HuH-7.5 (cell line): ENCODE measurements at regions not wholly inside any gene's neighbourhood (a gene's known extent, or its start where the extent isn't known, plus 50 kb on each side); places are given as distances from the start of the nearest gene placed in this dataset.
A peak's percentile ranks its signal among the peaks of the same experiment; 100 is the strongest.
"Not testable (repeated sequence)": the region's sequence is repeated elsewhere in the genome, so short reads cannot be mapped to it uniquely, and the experiment has no call there.

Source experiments
- DNase-seq: peaks from one replicate; pipeline ENCODE4 v3.0.0; 2011; ENCODE audit warnings: low spot score

DNA sequence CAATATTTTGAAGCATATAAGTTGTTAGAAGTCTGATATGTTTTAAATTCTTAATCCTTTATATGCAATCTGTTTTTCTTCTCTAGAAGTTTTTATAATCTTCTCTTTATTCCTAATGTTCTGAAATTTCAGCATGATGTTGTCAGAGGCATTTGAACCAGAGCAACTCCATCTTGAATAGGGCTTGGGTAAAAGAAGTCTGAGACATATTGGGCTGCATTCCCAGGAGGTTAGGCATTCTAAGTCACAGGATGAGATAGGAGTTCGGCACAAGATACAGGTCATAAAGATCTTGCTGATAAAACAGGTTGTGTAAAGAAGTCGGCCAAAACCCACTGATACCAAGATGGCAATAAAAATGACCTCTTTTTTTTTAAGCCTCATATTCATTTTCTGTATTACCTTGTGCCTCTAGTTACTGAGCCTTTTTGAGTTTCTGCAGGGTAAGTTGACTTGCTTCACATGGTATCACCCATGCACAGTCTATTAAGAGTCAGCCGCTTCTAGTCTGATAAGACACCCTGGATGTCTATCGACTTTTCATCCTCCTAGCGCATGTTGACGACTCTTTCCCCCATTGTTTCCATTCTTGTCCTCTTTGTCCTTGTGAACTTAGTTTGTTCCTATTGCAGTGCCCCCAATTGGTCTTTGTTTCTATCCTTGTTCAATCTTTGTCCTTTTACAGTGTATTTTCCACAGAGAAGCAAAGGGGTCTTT, 80.8 kb upstream of the RNU6-1 start:
- no peak for DNase-seq

DNA sequence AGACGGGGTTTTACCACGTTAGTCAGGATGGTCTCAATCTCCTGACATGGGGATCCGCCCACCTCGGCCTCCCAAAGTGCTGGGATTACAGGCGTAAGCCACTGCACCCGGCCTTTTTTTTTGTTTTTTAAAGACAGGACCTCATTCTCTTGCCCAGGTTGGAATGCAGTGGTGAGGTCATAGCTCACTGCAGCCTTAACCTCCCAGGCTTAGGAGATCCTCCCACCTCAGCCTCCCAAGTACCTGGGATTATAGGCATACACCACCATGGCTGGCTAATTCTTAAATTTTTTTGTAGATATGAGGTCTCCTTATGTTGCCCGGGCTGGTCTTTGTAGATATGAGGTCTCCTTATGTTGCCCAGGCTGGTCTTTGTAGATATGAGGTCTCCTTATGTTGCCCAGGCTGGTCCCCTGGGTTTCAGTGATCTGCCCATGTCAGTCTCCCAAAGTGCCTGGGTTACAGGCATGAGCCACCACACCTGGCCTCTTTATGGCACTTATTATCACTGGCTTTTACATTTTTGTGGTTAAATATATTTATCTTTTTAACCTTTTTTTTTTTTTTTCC, 82.3 kb upstream of the RNU6-1 start:
- DNase-seq = no peak

DNA sequence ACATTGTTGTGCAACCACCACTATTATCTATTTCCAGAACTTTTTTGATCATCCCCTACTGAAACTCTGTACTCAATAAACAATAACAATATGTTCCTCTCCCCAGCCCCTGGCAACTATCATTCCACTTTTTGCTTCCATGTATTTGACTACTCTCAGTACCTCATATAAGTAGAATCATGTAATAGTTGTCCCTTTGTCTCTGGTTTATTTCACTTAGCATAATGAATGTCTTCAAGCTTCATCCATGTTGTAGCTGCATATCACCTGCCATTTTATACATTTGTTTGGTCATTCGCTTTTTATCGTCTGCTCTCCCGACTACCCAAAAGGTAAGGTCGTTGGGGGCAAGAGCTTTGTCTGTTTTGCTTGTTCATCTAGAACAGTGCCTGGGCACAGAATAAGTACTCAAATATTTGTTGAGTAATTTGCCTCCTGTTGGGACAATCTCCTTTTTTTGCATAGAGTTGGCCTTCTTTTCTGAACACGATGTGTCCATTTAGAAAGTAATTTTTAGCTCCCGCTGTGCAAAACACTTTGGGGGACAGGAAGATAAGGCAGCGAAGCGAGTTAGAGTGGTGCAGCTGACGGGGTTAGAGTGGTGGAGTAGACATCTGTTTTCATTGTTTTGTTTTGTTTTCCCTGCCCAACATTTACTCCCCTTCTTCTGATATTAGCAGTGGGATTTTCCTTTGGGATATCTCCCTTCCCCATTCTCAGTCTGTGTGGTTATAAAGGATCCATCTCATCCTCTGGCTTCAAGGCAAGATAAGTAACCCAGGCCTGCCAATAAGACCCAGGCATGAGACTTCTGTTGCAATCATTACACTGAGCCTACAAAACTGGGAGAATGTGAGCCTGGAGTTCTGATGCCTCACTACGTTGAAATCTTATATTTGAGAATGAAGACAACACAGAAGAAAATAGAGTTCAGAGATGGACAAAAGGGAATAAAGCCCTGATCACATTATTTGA, 83.4 kb upstream of the RNU6-1 start:
- no peak for DNase-seq

DNA sequence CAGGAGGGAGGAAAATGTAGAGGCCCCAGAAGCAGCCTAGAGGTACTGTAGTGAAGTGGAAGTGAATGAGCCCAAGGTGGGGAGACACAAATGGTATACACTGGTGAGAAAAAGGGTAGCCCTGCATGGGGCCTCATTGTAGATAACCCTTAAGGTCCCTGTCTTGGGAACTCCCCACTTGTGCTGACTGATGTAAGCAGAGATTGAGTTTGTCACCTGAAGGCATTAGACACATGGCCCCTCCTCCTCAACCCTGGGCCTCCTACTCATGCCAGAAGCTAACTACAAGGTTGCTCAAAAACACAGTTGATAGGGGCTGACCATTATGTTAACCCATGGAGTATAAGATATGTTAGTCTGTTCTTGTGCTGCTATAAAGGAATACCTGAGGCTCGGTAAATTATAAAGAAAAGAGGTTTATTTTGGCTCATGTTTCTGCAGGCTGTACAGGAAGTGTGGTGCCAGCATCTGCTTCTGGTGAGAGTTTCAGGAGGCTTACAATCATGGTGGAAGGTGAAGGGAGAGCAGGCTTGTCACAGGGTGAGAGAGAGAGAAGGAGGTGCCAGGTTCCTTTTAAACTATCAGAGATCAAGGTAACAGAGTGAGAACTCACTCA, 84.6 kb upstream of the RNU6-1 start:
- no peak for DNase-seq

DNA sequence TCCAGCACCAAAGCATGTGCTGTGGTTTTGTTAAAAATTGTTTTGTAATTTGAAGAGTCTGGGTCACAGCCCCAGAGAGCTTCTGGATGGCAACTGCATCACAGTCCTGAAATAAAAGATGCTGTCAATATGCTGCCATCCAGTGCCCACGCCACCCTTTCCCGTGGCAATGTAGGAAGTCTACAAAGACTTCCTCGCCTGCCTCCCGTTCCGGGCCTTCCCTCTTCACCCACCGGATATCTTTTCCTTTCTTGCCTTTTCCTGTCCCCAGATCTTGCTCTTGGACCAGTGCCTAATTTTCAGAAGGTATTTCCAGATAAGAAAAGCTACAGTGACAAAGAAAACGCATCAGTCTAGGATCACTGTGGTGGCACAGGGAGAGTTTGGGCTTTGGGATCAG, 85.3 kb upstream of the RNU6-1 start:
- no peak for DNase-seq

DNA sequence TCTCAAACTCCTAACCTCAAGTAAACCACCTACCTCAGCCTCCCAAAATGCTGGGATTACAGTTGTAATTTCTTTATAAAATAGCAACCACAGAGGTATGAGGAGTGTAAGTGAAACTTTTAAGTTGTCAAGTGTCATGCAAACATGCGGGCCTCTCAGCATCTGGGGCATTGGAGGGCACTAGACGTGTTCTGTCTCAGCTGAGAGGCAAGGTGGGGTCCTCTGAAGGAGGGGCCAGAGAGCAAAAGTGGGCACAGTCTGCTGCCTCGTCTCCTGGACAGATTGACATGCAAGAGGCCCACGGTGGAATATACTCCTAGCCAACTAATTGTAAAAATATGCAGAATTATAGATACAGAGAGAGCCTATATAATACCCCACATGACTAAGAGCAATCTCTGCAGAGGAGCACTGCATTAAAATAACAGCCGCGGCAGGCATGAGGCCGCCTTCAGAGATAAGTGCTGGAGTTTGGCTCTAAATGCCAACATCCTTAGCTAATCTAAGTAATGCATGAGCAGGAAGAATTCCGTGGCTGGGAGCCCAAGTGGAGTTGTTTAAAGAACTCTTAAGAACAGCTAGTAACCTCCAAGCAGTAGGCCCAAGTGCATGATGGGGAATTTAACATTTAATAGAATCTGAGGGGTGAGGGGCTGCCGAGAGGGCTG, 87.8 kb upstream of the RNU6-1 start:
- DNase-seq = no peak

DNA sequence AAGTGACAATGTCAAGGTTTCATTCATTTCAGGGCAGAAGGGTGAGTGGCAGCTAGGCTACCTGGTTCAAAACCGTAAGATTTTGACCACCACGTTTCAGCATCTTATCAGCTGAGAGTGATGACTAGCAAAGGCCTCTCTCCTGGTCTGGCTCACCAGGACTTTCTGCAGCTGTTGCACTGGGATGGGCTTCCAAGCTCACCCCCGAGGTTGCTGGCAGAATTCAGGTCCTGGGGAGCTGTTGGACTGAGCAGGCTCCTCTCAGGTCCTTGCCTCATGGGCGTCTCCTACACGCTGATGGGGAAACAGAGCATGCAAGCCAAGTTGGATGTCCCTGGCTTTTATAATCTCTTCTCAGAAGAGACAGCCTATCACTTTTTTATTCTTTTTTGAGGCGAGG, 88.8 kb upstream of the RNU6-1 start:
- no peak for DNase-seq

DNA sequence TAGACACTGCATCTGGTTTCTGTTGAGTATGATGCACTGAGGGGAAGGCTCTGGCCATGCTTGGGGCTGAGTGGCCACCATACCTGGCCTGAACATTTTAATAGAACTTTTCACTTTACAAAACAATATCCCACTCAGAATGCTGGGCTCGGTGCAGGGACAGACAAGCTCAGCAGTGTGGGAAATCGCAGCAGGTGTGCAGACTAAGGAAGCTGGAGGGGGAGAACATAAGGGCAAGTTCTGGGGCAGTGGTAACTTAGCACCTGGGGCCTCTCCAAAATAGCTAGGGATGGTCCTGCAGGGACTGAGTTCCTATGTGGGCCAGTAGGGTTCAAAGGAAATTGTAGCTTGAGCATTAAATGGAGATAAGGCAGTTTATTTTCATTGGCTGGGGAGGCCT, 90.9 kb upstream of the RNU6-1 start:
- no peak for DNase-seq

DNA sequence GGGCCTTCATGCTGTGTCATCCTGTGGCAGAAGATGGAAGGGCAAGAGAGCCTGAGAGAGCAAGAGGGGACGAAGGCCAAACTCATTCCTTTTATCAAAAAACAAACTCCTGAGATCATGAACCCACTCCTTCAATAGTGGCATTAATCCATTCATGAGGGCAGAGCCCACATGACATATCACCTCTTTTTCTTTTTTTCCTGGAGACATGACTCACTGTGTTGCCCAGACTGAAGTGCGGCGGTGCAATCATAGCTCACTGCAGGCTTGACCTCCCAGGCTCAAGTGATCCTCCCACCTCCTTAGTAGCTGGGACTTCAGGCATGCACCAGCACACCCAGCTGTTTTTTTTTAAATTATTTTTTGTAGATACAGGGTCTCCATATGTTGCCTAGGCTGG, 92.0 kb upstream of the RNU6-1 start:
- no peak for DNase-seq

DNA sequence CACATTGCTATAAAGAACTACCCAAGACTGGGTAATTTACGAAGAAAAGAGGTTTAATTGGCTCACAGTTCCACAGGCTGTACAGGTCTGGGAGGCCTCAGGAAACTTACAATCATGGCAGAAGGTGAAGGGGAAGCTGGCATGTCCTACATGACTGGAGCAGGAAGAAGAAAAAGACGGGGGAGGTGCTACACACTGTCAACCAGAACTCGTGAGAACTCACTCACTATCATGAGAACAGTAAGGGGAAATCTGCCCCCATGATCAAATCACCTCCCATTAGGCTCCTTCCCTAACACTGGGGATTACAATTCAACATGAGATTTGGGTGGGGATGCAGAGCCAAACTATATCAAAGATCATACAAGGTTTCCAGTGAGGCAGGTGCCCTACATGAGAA, 94.3 kb upstream of the RNU6-1 start:
- DNase-seq = not testable (repeated sequence)

DNA sequence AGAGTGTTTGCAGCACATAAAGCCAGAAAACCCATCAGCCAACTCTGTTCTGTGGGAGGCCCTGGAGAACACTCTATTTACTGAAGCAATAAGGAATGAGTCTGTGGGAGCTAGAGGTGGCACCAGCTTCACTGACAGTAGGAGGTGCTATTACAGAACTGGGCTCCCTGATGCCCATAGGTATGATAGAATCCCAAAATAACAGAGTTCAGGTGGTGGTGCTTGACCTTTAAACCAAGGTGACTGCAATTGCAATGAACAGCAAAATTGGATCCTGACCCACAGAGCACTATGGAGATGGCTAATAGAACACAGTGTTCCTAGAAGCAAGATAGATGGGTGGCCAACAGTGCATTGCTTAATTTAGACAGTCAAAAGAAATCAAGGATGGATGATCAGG, 95.4 kb upstream of the RNU6-1 start:
- DNase-seq = no peak

DNA sequence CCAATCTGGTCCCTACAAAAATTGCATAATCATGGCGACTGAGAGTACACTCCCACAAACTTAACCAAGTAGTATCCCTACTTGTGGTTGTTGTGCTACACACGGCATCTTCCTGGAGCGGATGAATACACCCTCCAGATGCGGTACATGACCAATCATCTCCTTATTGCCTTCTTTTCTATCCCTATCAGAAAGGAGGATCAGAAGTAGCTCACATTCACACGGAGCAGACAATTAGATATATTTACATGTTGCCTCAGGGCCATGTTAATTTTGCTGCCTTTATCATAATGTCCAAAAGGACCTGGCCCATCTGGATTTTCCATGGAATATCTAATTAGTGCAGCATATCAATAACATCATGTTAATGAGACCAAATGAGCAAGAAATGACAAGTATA, 96.4 kb upstream of the RNU6-1 start:
- no peak for DNase-seq

DNA sequence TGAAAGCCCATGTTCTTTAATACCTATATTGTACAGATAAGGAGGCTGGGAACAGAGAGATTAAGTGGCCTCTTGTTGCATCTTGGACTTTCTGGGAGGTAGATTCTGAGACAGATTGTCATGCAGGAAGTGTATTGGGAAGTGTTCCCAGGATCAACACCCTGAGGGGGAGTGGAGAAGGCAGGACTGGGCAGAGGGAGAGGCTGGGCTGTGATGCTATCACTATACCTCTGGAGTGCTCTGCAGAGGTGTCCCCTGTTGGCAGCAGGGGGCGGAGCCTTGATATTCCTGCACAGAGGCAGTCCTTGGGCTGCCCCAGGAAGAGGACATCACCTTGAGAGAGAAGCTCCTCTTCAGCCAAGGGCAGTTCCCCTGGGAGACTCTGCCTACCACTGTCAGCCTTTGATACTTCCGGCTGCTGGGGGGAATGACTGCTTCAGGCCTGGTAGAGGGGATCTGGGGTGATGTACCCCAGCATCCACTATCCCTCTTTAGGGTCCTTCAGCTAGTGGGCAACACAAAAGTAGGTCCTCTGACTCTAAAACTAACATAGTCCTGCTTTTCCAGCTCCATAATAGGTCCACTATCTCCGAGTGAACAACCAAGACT, 97.4 kb upstream of the RNU6-1 start:
- DNase-seq = no peak

DNA sequence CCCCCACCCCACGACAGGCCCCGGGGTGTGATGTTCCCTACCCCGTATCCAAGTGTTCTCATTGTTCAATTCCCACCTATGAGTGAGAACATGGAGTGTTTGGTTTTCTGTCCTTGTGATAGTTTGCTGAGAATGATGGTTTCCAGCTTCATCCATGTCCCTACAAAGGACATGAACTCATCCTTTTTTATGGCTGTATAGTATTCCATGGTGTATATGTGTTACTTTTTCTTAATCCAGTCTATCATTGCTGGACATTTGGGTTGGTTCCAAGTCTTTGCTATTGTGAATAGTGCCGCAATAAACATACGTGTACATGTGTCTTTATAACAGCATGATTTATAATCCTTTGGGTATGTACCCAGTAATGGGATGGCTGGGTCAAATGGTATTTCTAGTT, 99.3 kb upstream of the RNU6-1 start:
- not testable (repeated sequence) for DNase-seq

DNA sequence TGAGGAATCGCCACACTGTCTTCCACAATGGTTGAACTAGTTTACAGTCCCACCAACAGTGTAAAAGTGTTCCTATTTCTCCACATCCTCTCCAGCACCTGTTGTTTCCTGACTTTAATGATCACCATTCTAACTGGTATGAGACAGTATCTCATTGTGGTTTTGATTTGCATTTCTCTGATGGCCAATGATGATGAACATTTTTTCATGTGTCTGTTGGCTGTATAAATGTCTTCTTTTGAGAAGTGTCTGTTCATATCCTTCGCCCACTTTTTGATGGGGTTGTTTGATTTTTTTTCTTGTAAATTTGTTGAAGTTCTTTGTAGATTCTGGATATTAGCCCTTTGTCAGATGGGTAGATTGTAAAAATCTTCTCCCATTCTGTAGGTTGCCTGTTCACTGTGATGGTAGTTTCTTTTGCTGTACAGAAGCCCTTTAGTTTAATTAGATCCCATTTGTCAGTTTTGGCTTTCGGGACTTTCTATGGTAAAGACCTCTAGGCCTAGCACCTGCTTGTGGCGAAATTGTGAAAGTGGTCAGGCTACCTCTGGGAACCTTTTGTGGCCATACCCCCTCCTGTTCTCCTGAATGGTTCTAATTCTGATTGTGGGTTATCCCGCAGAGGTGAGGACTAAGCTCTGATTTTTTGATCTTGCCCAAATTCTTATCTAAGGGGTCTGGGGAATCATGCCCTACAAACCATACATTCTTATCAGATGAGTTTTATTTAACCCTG, 99.9 kb upstream of the RNU6-1 start:
- not testable (repeated sequence) for DNase-seq

DNA sequence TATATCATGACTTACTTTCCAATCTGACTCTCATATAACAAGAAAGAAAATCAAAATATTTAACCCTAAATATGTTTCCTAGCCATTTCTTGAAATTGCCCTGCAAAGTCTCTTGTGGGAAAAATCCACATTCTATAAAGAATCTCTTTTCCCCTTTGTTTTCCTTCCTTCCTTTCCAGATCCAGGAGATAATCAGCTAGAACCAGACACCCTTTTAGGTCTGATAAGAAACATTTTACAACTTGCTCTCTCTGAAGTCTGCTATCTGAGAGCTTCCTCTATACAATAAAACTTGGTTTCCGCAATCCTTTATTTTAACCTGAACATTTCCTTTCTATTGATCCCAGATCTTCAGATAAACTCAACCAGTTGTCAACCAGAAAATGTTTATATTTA, 100.5 kb upstream of the RNU6-1 start:
- no peak for DNase-seq

DNA sequence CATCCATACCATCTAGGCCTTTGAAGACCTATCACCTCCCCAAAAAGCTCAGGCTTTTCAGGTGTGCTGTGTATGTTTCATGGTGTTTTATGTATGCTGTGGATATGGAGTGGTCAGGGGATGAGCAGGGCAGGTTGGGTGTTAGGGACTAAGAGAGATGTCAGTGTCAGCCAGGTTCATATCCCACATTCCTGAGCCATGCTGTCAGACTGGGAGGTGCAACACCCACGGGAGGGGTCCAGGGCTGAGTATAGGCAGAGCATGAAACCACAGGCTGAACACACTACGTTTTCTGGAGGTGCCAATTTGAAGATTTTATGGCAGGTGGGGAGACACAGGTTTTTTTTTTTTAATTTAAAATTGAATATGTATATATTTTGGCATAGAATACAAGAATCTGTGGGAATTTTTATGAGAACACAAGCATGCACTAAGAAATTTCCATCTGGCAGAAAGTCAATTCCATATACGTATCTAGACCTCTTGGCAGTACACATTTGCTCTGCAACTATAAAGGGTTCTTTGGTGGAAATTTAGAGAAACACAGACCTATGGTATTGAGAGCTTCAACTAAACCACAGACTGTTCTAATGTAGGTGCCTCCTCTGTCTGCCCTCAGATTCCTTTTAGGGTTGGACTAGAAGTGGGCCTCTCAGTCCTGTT, 101.9 kb upstream of the RNU6-1 start:
- peak; percentile 70 for DNase-seq

DNA sequence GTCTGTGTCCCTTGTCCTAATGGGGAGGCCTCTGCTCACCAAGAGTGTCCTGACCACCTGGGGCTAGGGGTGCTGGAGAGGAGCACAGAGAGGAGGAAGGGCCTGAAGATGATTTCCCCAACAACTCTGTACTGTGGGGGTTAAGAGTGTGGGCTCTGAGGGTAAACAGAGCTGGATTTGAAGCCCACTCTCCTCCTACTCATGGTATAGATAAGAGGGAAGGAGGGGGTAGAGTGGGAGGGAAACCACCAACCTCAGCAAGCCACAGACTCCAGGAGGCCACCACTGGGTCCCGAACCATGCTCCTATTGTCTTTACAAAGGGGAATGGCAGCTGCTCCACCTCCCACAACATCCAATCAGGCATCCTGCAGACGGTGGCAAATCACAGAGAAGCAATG, 103.6 kb upstream of the RNU6-1 start:
- no peak for DNase-seq

DNA sequence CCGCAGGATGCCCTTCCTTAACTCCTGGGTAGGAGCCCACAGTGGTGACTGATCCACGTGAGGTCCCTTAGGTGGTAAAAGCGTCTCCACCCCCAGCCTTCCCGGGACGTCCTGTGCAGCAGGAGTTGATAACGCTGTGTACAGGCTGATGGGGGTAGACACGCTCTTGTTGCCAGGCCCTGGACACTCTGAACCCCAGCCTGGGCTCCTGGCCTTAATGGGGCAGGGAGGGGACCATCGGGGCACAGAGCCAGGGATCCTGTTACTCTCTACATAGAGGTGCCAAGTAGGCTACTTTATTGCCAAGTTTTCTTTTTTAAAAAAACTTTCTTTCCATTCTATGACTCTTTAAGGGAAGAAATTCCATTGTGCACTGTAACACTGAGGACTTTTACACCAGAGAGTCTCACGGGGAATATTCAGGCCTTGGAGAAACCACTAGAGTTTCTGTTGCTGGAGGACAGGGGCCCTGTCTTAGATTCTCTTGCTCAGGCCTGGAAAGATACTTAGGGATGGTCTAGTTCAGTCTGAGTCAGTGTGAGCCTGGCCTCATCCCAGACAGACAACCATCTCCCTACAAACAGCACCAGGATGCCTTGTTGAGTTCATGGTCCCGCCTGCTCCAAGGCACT, 104.3 kb upstream of the RNU6-1 start:
- no peak for DNase-seq

DNA sequence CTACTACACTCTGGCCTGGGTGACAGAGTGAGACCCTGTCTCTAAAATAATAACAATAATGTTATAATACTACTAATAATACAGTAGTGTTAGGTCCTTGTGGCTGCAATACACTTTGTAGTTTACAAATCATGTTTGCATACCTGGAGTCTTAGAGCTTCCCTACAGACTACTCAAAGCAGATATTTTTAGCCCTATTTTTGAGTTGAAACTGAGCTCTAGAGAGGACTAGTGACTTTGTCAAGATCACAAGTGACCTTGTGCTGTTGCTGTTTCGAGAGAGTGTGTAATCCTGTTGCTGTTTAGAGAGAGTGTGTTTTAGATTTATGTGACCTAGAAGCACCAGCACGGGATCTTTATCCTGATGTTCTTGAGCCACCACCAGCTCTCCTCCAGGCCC, 105.3 kb upstream of the RNU6-1 start:
- no peak for DNase-seq
